Liver (tissue), 3 donors: ENCODE measurements at regions not wholly inside any gene's neighbourhood (a gene's known extent, or its start where the extent isn't known, plus 50 kb on each side); places are given as distances from the start of the nearest gene placed in this dataset.

Source experiments
- CTCF ChIP-seq: fragments of 150-350 bp; IDR thresholded peaks from 2 replicates; pipeline ENCODE4 v1.5.1; 2017; ENCODE audit warnings: improper control_type of control experiment, low read depth, low read length; ENCODE audit not compliant: missing input control
- EGR1 ChIP-seq, 2 donors: IDR thresholded peaks; 2 replicates each; pipeline ENCODE4 v1.6.1; 2016 to 2018; ENCODE audit warnings: antibody characterized with exemption in 2 of 2, low read depth in 2 of 2
- FOXA1 ChIP-seq: IDR thresholded peaks from 2 replicates; pipeline ENCODE4 v1.6.1; 2016; ENCODE audit warnings: antibody characterized with exemption
- FOXA2 ChIP-seq: IDR thresholded peaks from 2 replicates; pipeline ENCODE4 v1.6.1; 2016; ENCODE audit warnings: antibody characterized with exemption
- GABPA ChIP-seq, 2 donors: IDR thresholded peaks in 1 of 2; conservative IDR thresholded peaks in 1 of 2; 2 replicates each; pipeline ENCODE4 v1.6.1; 2016; ENCODE audit warnings: antibody characterized with exemption in 2 of 2, mild to moderate bottlenecking in 1 of 2, moderate library complexity in 1 of 2
- HNF4G ChIP-seq: IDR thresholded peaks from 2 replicates; pipeline ENCODE4 v1.6.1; 2016; ENCODE audit warnings: antibody characterized with exemption
- JUND ChIP-seq, 2 donors: IDR thresholded peaks; 2 replicates each; pipeline ENCODE4 v1.6.1; 2016; ENCODE audit warnings: antibody characterized with exemption in 2 of 2
- MAX ChIP-seq: IDR thresholded peaks from 2 replicates; pipeline ENCODE4 v1.6.1; 2016; ENCODE audit warnings: antibody characterized with exemption
- NR2F2 ChIP-seq: IDR thresholded peaks from 2 replicates; pipeline ENCODE4 v1.6.1; 2016; ENCODE audit warnings: antibody characterized with exemption
- REST ChIP-seq: IDR thresholded peaks from 2 replicates; pipeline ENCODE4 v1.6.1; 2016; ENCODE audit warnings: antibody characterized with exemption, mild to moderate bottlenecking
- RXRA ChIP-seq, 2 donors: IDR thresholded peaks; 2 replicates each; pipeline ENCODE4 v1.6.1; 2017 to 2018; ENCODE audit warnings: antibody characterized with exemption in 2 of 2, mild to moderate bottlenecking in 1 of 2
- SP1 ChIP-seq: IDR thresholded peaks from 2 replicates; pipeline ENCODE4 v1.6.1; 2018; ENCODE audit warnings: antibody characterized with exemption, mild to moderate bottlenecking
- TAF1 ChIP-seq: conservative IDR thresholded peaks from 2 replicates; pipeline ENCODE4 v1.6.1; 2016; ENCODE audit warnings: antibody characterized with exemption, mild to moderate bottlenecking
- ZBTB33 ChIP-seq: IDR thresholded peaks from 2 replicates; pipeline ENCODE4 v1.6.1; 2016; ENCODE audit warnings: antibody characterized with exemption
- donor health status: healthy.
- donor health status: healthy.

GRCh38 chr2:234410526-234410925, 86.4 kb downstream of the ARL4C start:
- TF ChIP-seq GABPA (IDR thresholded peaks at IDR 0.05 in 1 of 2, conservative IDR thresholded peaks at IDR 0.05 in 1 of 2): no peak
- TF ChIP-seq CTCF: no peak
- TF ChIP-seq ZBTB33: no peak
- TF ChIP-seq FOXA1: no peak
- TF ChIP-seq JUND (IDR thresholded peaks at IDR 0.05): no peak
- no peak for TF ChIP-seq EGR1 (IDR thresholded peaks at IDR 0.05; ENCODE audit: low read depth in 2 of 2)
- no peak for TF ChIP-seq SP1
- no peak for TF ChIP-seq RXRA (IDR thresholded peaks at IDR 0.05)
- TF ChIP-seq TAF1: no peak
- TF ChIP-seq HNF4G: no peak
- no peak for TF ChIP-seq REST
- no peak for TF ChIP-seq FOXA2
- no peak for TF ChIP-seq MAX
- no peak for TF ChIP-seq NR2F2
